NCI-H748 (cell line): ENCODE measurements at regions not wholly inside any gene's neighbourhood (a gene's known extent, or its start where the extent isn't known, plus 50 kb on each side); places are given as distances from the start of the nearest gene placed in this dataset.

Experiments
- DNase-seq: peaks from one replicate; lab custom pipeline; 2025; ENCODE audit not compliant: unreplicated experiment; lab: John Stamatoyannopoulos, UW

GRCh38 chr5:113792806-113793205 is 279.3 kb downstream of the YTHDC2 start:
- DNase-seq, result no peak

- no peak for DNase-seq
Observed at GRCh38 chr5:113794981-113795380, 281.5 kb downstream of the YTHDC2 start.

- DNase-seq, result no peak
Observed at GRCh38 chr5:113800686-113801085, 287.2 kb downstream of the YTHDC2 start.

GRCh38 chr5:113804264-113804663 is 290.8 kb downstream of the YTHDC2 start:
- DNase-seq, result no peak

GRCh38 chr5:113804943-113805342 is 291.4 kb downstream of the YTHDC2 start:
- no peak for DNase-seq

- no peak for DNase-seq
Observed at GRCh38 chr5:113806250-113806649, 292.8 kb downstream of the YTHDC2 start.

- DNase-seq, result no peak
Observed at GRCh38 chr5:113806904-113807303, 293.4 kb downstream of the YTHDC2 start.

GRCh38 chr5:113807427-113807991 is 294.0 kb downstream of the YTHDC2 start:
- DNase-seq, result no peak

GRCh38 chr5:113808956-113809355 is 295.5 kb downstream of the YTHDC2 start:
- no peak for DNase-seq

GRCh38 chr5:113809626-113810025 is 296.1 kb downstream of the YTHDC2 start:
- no peak for DNase-seq

GRCh38 chr5:113813466-113813865 is 300.0 kb downstream of the YTHDC2 start:
- DNase-seq, result no peak

GRCh38 chr5:113817683-113818082 is 304.2 kb downstream of the YTHDC2 start:
- DNase-seq, result no peak

GRCh38 chr5:113823696-113824095 is 310.2 kb downstream of the YTHDC2 start:
- no peak for DNase-seq

- no peak for DNase-seq
Observed at GRCh38 chr5:113824307-113824706, 310.8 kb downstream of the YTHDC2 start.

- DNase-seq, result no peak
Observed at GRCh38 chr5:113825176-113825575, 311.7 kb downstream of the YTHDC2 start.

- peak; percentile 36 for DNase-seq
Observed at GRCh38 chr5:113846941-113847340, 333.4 kb downstream of the YTHDC2 start.

- DNase-seq, result no peak
Observed at GRCh38 chr5:113864437-113864836, 350.9 kb downstream of the YTHDC2 start.

- DNase-seq, result no peak
Observed at GRCh38 chr5:113866763-113867162, 353.3 kb downstream of the YTHDC2 start.

GRCh38 chr5:113869611-113870010 is 356.1 kb downstream of the YTHDC2 start:
- DNase-seq, result no peak

GRCh38 chr5:113871972-113872371 is 358.5 kb downstream of the YTHDC2 start:
- DNase-seq, result no peak

- peak; percentile 37 for DNase-seq
Observed at GRCh38 chr5:113875096-113875495, 361.6 kb downstream of the YTHDC2 start.

- DNase-seq, result no peak
Observed at GRCh38 chr5:113891491-113891890, 378.0 kb downstream of the YTHDC2 start.

- DNase-seq, result peak; percentile 29
Observed at GRCh38 chr5:113896789-113897188, 383.3 kb downstream of the YTHDC2 start.
